Neuron (in vitro differentiated cells): ENCODE measurements at regions not wholly inside any gene's neighbourhood (a gene's known extent, or its start where the extent isn't known, plus 50 kb on each side); places are given as distances from the start of the nearest gene placed in this dataset.
"Not testable (repeated sequence)": the region's sequence is repeated elsewhere in the genome, so short reads cannot be mapped to it uniquely, and the experiment has no call there.

Source experiments
- H2AFZ ChIP-seq: one replicate; pipeline ENCODE4 v1.6.1; 2013; ENCODE audit warnings: low read depth, mild to moderate bottlenecking, inconsistent platforms, low read length, moderate library complexity
- H3K27me3 ChIP-seq: one replicate; pipeline ENCODE4 v1.6.1; 2013; ENCODE audit warnings: low read length; ENCODE audit not compliant: insufficient read depth
- H3K36me3 ChIP-seq: one replicate; pipeline ENCODE4 v1.6.1; 2013; ENCODE audit warnings: low read length; ENCODE audit not compliant: insufficient read depth
- H3K4me1 ChIP-seq: one replicate; pipeline ENCODE4 v1.6.1; 2013; ENCODE audit warnings: low read length; ENCODE audit not compliant: insufficient read depth
- H3K4me3 ChIP-seq: 2 replicates; pipeline ENCODE4 v1.5.1; 2013; ENCODE audit warnings: mild to moderate bottlenecking, low read length, moderate library complexity
- H3K9me3 ChIP-seq: one replicate; pipeline ENCODE4 v1.6.1; 2013; ENCODE audit warnings: low read length

GRCh38 chr6:49326347-49326746, 136.7 kb downstream of the MMUT start:
- H3K9me3 ChIP-seq: no peaks in the 10 kb centered on the region
- no peak overlapping the region for H3K4me3 ChIP-seq
- no peak overlapping the region for H2AFZ ChIP-seq
- no peaks in the 10 kb centered on the region for H3K27me3 ChIP-seq
- H3K36me3 ChIP-seq: no peaks in the 10 kb centered on the region
- H3K4me1 ChIP-seq: no peaks in the 10 kb centered on the region

GRCh38 chr6:49325891-49326290, 137.2 kb downstream of the MMUT start:
- Histone ChIP-seq H3K27me3 (no peaks in the 10 kb centered on the region), H3K4me3 (no peak overlapping the region), H3K36me3 (no peaks in the 10 kb centered on the region), H3K9me3 (no peaks in the 10 kb centered on the region), H3K4me1 (no peaks in the 10 kb centered on the region), H2AFZ (no peak overlapping the region)

GRCh38 chr6:49322861-49323260, 140.2 kb downstream of the MMUT start:
- Histone ChIP-seq H3K4me3 (no peak overlapping the region), H2AFZ (no peak overlapping the region), H3K9me3 (no peaks in the 10 kb centered on the region), H3K27me3 (no peaks in the 10 kb centered on the region), H3K36me3 (no peaks in the 10 kb centered on the region), H3K4me1 (no peaks in the 10 kb centered on the region)

GRCh38 chr6:49321561-49322072, 141.4 kb downstream of the MMUT start:
- Histone ChIP-seq H3K9me3 (no peaks in the 10 kb centered on the region), H3K36me3 (no peaks in the 10 kb centered on the region), H3K4me3 (no peak overlapping the region), H3K4me1 (no peaks in the 10 kb centered on the region), H2AFZ (no peak overlapping the region), H3K27me3 (no peaks in the 10 kb centered on the region)

- no peaks in the 10 kb centered on the region for H3K27me3 ChIP-seq
- no peaks in the 10 kb centered on the region for H3K4me1 ChIP-seq
- no peak overlapping the region for H3K4me3 ChIP-seq
- no peaks in the 10 kb centered on the region for H3K36me3 ChIP-seq
- H3K9me3 ChIP-seq: no peaks in the 10 kb centered on the region
- H2AFZ ChIP-seq: no peak overlapping the region
Measured at GRCh38 chr6:49305010-49305409, 158.0 kb downstream of the MMUT start.

- not testable (repeated sequence) for H3K4me3 ChIP-seq, H3K27me3 ChIP-seq, H3K36me3 ChIP-seq, H3K9me3 ChIP-seq, H2AFZ ChIP-seq, H3K4me1 ChIP-seq
Measured at GRCh38 chr6:49304393-49304792, 158.7 kb downstream of the MMUT start.

GRCh38 chr6:49300911-49301310, 162.1 kb downstream of the MMUT start:
- Histone ChIP-seq H2AFZ (no peak overlapping the region), H3K27me3 (no peaks in the 10 kb centered on the region), H3K4me1 (no peaks in the 10 kb centered on the region), H3K36me3 (no peaks in the 10 kb centered on the region), H3K9me3 (no peaks in the 10 kb centered on the region), H3K4me3 (no peak overlapping the region)

- Histone ChIP-seq H2AFZ (no peak overlapping the region), H3K4me1 (no peaks in the 10 kb centered on the region), H3K4me3 (no peak overlapping the region), H3K9me3 (no peaks in the 10 kb centered on the region), H3K36me3 (no peaks in the 10 kb centered on the region), H3K27me3 (no peaks in the 10 kb centered on the region)
Measured at GRCh38 chr6:49300443-49300842, 162.6 kb downstream of the MMUT start.

GRCh38 chr6:49299279-49299678, 163.8 kb downstream of the MMUT start:
- no peak overlapping the region for H2AFZ ChIP-seq
- no peak overlapping the region for H3K4me3 ChIP-seq
- no peaks in the 10 kb centered on the region for H3K4me1 ChIP-seq
- no peaks in the 10 kb centered on the region for H3K36me3 ChIP-seq
- no peaks in the 10 kb centered on the region for H3K27me3 ChIP-seq
- H3K9me3 ChIP-seq: no peaks in the 10 kb centered on the region

- no peaks in the 10 kb centered on the region for H3K27me3 ChIP-seq
- H3K4me1 ChIP-seq: no peaks in the 10 kb centered on the region
- no peaks in the 10 kb centered on the region for H3K9me3 ChIP-seq
- H3K4me3 ChIP-seq: no peak overlapping the region
- H3K36me3 ChIP-seq: no peaks in the 10 kb centered on the region
- no peak overlapping the region for H2AFZ ChIP-seq
Measured at GRCh38 chr6:49284180-49284579, 178.9 kb downstream of the MMUT start.

- not testable (repeated sequence) for H2AFZ ChIP-seq, H3K36me3 ChIP-seq, H3K4me3 ChIP-seq, H3K4me1 ChIP-seq, H3K27me3 ChIP-seq, H3K9me3 ChIP-seq
Measured at GRCh38 chr6:49274809-49275769, 188.0 kb downstream of the MMUT start.

GRCh38 chr6:49269190-49269589, 193.9 kb downstream of the MMUT start:
- H3K4me3 ChIP-seq: no peak overlapping the region
- no peaks in the 10 kb centered on the region for H3K4me1 ChIP-seq
- H2AFZ ChIP-seq: no peak overlapping the region
- H3K27me3 ChIP-seq: no peaks in the 10 kb centered on the region
- no peaks in the 10 kb centered on the region for H3K36me3 ChIP-seq
- H3K9me3 ChIP-seq: no peaks in the 10 kb centered on the region

GRCh38 chr6:49264909-49265308, 198.1 kb downstream of the MMUT start:
- no peaks in the 10 kb centered on the region for H3K9me3 ChIP-seq
- H3K27me3 ChIP-seq: no peaks in the 10 kb centered on the region
- H3K4me1 ChIP-seq: no peaks in the 10 kb centered on the region
- no peaks in the 10 kb centered on the region for H3K36me3 ChIP-seq
- H3K4me3 ChIP-seq: no peak overlapping the region
- no peak overlapping the region for H2AFZ ChIP-seq

GRCh38 chr6:49264496-49264895, 198.6 kb downstream of the MMUT start:
- Histone ChIP-seq H3K36me3 (no peaks in the 10 kb centered on the region), H2AFZ (no peak overlapping the region), H3K4me3 (no peak overlapping the region), H3K4me1 (no peaks in the 10 kb centered on the region), H3K27me3 (no peaks in the 10 kb centered on the region), H3K9me3 (no peaks in the 10 kb centered on the region)
